Activated naive CD4-positive, alpha-beta T cell treated with anti-CD3 and anti-CD28 coated beads, Interleukin-2, amount 50 U/mL, for 72 hours (primary cell): ENCODE measurements at regions not wholly inside any gene's neighbourhood (a gene's known extent, or its start where the extent isn't known, plus 50 kb on each side); places are given as distances from the start of the nearest gene placed in this dataset.

Experiments
- ATAC-seq, 2 donors: fragments of 150-1000 bp; cut with Tn5 transposase; 2 replicates each; pipeline ENCODE4 v1.10.0; 2021; ENCODE audit warnings: mild to moderate bottlenecking in 2 of 2, moderate library complexity in 2 of 2
- DNase-seq, 2 donors: peaks; one replicate each; pipeline ENCODE4 v3.0.0; 2021 to 2022; ENCODE audit warnings: low spot score in 2 of 2
- H3K27ac Mint-ChIP-seq, 2 donors: one replicate each; pipeline ENCODE4 v1.8.0; 2022; ENCODE audit warnings: mild to moderate bottlenecking in 2 of 2, mixed read lengths in 2 of 2
- H3K36me3 Mint-ChIP-seq, 2 donors: one replicate each; pipeline ENCODE4 v1.8.0; 2022; ENCODE audit warnings: mixed read lengths in 2 of 2
- H3K9me3 Mint-ChIP-seq, 2 donors: one replicate each; pipeline ENCODE4 v1.8.0; 2022; ENCODE audit warnings: mixed read lengths in 2 of 2

DNA sequence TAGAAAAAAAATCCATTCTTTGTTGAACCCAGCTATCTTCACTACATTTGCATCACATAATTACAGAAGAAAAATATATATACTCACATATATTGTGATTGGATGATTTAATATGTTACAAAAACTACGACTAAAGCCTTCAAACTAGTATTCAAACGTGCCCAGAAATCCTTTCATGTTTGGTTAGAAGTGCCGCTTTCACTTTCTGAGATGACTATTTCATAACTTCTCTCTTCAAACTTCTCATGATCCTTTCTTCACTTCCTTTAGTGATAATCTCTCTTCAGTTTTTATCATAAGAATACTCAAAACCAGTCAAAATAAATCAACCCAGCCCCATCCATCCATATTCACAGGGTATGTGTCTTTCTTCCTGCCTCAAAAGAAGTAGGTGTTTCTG lies 50.8 kb upstream of the NAF1 start:
- H3K9me3 Mint-ChIP-seq = no peaks in the 10 kb centered on the region

More for the DNA sequence above, 50.8 kb upstream of the NAF1 start:
- H3K27ac Mint-ChIP-seq = no peak overlapping the region
- ATAC-seq = peak in 1 of 2 donors; percentile 30
- no peak for DNase-seq
- H3K36me3 Mint-ChIP-seq = no peaks in the 10 kb centered on the region
